D341Med (cell line): ENCODE measurements at regions not wholly inside any gene's neighbourhood (a gene's known extent, or its start where the extent isn't known, plus 50 kb on each side); places are given as distances from the start of the nearest gene placed in this dataset.

Source experiments
- DNase-seq: peaks from one replicate; pipeline ENCODE4 v3.0.0; 2012; ENCODE audit warnings: low spot score

GRCh38 chr12:4858386-4858785 is 51.3 kb upstream of the KCNA1 start:
- peak; percentile 53 for DNase-seq

GRCh38 chr12:4859478-4860210 is 50.1 kb upstream of the KCNA1 start:
- DNase-seq, result no peak
